ENCODE measurements at regions not wholly inside any gene's neighbourhood (a gene's known extent, or its start where the extent isn't known, plus 50 kb on each side); places are given as distances from the start of the nearest gene placed in this dataset.

DNA sequence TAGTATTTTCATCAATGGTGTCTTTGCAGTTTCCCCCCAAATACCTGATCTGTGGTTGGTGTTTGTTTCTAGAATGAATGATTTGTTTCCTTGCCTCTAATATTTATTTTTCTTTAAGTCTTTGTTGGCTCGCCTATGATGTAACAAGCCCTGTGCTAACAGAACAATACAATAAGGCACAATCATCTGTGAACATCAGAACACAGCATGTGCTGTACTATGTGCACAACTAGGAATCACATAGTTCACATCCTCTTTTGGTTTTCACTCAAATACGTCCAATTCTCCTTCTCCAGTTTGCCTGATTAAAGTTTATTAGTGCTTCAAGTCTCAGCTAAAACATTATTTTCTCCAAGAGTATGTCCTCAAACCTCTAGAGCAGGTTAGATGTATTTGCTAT lies 613.1 kb downstream of the EPHA7 start:
- no peak for DNase-seq

DNA sequence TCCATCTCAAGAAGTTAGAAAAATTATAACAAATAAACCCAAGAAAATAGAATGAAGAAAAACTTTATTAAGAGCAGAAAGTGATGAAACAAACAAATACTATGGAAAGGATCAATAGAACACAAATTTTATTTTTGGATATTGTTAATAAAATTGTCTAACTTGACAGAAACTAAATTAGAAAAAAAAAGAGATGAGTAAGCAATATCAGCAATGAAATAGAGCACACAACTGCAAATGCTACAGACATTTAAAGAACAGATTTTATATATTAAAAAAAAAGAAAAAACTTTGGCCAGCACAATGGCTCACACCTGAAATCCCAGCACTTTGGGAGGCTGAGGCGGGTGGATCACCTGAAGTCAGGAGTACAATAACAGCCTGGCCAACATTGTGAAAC lies 628.0 kb downstream of the EPHA7 start:
- DNase-seq, result no peak

DNA sequence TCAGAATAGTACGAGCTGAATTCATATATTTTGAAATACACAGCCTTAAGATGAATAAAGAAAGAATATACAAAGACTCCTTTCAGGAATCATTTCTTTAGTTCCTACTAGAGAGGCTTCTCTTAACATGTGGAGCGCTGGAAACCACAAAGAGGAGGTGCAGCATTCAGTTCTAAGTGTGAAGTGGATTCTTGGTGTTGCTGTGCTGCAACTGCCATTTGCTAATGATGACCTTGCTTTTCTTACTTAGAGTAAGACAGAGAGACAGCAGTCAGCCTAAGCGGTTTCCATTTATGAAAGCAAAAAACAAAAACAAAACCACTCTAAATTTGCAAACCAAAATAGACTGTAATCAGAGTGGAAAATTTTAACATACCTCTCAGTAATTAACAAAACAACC lies 629.0 kb downstream of the EPHA7 start:
- DNase-seq, result no peak

DNA sequence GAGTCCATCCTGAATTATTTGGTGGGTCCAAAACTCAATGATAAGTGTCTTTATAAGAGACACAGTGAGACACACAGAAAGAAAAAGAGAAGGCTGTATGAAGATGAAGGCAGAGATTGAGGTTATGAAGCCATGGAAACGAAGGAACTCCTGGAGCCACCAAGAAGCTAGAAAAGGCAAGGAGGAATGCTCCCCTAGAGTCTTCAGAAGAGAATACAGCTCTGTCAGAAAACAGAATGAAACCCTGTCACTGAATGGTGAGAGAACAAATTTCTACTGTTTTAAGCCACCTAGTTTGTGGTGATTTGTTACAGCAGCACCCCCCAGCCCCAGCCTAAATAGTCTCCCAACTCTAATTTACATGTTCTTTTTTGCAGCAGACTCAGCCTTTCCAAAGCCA lies 635.1 kb downstream of the EPHA7 start:
- DNase-seq, result no peak

DNA sequence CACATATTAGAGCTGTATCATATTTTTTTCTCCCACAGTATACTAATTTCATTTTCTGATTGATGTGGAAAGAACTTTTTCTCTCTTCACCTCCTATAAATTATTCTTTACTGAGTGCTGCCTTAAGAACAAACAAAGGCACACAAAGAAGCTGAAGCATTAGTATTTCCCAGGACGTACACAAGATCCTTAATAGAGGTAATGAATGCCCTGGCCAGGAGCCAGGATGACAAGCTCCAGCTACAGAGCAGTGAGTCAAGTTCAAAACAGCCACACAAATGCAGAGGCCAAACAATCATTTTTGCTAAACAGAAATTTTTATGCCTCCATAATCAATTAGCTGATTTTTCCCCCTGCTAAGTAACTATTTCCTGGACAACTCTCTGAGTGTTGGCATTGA lies 639.6 kb downstream of the EPHA7 start:
- DNase-seq, result no peak

DNA sequence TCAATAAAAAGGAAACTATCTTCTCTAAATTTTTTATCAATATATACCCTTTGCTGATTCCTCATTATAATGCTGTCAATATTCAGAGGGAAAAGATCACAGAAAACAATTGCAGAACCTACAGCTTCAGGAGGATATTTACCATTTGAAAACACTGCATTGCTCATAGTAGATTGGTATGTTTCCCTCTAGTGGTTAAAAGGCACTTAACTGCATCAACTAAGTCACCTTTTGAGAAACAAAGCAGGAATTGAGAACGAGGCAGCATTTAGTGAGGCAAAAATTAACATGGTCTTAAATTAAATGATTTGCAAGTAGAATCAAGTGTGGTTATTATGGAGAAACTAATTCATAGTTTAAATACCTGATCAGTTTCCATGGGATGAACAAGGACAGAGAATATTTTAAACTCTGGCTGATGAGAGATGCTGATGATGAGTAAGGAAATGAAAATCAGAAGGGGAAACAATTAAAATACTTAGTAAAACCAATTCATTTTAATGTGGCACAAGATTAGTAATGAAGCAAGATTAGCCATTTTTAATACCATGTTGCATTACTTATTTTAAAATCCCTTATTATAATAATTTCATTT lies 642.1 kb downstream of the EPHA7 start:
- DNase-seq, result no peak

DNA sequence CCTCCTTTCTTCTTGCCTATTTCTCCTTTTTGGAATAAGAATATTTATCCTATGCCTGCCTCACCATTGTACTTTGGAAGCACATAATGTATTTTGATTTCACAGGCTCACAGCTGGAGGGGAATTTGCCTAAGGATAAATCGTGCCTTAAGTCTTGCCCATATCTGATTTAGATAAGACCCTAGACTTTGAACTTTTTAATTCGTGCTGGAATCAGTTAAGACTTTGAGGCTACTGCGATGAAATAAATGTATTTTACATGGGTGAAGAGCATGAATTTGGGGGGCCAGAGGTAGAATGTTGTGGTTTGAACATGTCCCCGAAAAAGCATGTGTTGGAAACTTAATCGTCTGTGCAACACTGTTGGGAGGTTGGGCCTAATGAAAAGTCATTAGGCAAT lies 648.8 kb downstream of the EPHA7 start:
- DNase-seq, result no peak

DNA sequence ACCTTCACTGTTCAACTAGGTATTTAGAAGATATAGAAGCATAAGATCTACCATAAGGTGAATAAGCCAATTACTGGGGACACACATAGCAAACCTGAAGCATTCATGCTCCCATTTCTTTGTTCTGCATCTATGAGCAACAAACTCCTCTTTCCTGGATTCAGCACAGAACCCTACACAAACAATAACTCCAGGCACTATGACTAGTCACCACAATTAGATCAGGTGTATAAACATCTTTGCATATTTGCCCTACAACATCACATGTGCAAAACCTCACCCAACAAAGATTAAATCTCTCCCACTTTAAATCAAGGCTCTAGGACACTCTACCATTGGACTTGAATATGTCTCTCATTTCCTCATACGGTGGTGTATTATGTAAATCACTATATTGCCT lies 652.3 kb downstream of the EPHA7 start:
- DNase-seq, result no peak

DNA sequence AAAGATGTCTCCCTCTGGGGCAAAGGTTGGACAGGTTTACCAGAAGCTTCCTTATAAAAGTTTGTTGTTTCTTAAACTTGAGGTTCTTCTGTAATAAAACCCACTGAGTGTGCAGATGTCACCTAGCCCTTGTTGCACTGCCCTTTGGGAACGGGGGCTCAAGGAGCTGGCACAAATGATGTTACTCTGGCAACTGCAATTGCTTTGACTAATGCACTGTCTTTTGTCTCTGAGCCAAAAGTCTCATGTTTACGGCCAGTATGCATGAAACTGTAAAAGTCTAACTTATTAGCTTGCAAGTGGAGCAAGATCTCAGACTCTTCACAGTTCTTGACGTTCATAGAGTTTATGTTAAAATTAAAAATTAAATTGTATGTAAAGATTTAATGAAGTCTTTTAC lies 655.7 kb downstream of the EPHA7 start:
- DNase-seq, result no peak

DNA sequence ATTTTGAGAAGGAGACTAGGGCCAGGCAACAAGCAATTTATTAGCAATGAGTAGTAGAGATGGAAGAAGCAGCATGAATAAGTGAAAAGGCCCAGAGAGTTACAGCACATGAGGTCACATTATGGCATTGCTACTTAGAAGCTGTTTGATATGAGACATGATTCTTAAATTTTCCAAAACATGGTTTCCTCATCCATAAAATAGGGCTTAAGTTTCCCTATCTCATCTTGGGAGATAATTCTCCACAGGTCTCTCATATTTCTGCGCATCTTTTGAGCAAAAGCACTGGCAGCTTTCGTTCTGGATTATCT lies 656.1 kb downstream of the EPHA7 start:
- DNase-seq, result no peak

DNA sequence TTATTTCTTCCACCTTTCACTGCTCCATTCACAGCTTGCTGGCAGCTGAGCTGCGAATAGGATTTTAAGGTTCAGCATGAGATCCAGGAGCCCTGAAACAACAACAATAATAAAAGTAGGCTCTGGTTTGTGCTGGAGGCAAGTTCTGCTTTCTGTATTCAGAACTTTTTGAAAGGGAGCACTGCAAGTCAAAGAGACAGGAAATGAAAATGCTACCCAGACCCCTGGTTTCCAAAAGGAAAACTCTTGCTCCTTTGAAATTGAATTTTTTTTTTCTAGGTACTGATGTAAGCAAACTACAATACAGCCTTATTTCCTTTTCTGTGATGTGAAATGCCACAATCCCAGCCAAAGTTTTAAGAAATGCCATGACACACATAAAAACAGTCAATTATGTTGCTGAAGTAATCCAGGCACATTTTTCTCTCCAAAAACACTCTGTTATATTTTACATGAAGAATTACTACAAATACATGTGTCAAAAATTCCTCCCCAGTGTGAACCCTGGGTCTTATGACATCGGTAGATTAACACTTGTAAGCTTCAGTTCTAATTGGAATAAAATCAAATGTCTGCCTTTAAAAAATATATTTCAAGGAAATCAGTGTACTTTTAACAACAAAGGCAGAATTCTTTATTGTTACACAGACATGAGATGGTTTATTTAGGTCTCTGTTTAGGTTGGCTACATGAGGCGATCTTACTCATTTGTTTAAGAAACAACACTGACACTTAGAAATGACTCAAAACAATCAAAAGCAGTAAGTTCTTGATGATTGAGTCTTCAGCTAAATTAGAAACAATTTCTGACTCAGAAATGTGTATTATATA lies 656.7 kb downstream of the EPHA7 start:
- DNase-seq, result no peak

DNA sequence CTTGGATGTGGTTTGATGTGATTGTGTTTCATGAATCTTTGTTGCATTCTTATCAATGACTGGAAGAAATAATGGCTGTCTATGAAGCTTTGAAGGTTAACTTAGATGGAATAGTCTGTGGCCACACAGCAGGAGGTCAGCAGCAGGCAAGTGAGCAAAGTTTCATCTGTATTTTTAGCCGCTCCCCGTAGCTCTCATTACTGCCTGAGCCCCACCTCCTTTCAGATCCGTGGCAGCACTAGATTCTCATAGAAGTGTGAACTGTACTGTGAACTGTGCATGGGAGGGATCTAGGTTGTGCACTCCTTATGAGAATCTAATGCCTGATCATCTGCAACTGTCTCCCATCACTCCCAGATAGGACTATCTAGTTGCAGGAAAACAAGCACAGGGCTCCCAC lies 660.2 kb downstream of the EPHA7 start:
- no peak for DNase-seq

DNA sequence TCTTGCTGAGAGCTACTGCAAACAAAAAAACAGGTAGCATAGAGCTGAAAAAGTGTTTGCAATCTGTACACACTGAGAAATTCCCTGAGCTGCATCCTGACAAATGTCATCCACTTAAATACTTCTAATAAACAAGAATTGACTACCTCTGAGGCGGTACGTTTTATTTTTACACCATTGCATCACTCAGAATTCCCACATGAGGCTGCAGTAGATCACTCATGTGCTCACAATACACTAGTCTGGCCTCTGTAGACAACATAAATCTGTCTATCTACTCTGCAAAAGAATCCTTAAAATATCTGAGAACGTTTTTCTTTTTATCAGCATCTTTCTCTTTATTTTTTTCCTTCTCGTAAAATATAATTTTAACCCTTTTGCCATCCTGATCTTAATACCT lies 661.4 kb downstream of the EPHA7 start:
- DNase-seq, result no peak

DNA sequence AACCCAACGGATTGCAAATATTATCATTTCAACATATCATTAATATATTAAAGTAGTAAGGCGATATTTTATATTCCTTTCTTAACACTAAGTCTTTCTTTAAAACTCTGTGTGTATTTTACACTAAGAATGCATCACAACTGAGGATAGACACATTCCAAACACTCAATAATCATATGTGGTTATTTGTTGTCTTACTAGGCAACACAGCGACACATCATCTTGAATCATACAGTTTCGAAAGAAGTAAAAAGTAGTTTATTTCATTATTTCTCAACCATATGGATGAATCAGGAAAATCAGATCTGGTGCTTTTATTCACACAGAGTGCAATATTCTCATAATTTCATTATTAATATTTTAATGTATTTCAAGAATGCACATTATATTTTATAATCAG lies 662.4 kb downstream of the EPHA7 start:
- no peak for DNase-seq

DNA sequence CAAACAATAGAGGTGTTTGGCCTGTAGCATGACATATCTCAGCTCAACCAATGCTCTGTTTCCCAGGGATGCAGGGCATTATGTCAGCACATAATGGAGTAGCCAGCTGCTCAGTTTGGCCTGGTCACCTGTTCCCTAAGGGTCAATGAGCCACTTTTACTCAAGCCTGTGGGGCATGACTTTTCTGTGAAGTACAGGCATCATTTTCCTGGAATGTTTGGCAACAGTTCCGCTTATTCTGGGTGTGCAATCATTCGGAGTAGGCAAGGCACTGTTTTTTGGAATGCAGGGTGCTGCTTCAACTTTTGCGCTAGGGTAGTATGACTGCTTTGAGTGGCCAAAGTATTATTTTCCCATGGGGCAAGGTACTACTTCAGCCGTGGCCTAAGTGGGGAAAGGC lies 665.4 kb downstream of the EPHA7 start:
- no peak for DNase-seq

DNA sequence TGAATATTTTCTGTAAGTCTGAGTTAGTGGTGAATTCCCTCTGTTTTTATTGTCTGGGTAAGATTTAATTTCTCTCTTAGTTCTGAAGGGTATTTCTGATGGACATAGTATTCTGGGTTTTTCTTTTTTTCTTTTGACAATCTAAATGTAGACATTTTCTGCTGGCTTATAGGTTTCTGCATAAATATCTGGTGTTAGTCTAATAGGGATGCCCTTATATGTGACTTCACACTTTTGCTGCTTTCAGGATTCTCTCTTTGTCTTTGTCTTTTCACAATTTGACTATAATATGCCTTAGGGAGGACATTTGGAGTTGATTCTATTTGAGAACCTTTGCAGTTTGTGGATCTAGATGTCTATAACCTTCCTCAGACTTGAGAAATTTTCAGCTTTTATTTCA lies 667.2 kb downstream of the EPHA7 start:
- DNase-seq, result no peak

DNA sequence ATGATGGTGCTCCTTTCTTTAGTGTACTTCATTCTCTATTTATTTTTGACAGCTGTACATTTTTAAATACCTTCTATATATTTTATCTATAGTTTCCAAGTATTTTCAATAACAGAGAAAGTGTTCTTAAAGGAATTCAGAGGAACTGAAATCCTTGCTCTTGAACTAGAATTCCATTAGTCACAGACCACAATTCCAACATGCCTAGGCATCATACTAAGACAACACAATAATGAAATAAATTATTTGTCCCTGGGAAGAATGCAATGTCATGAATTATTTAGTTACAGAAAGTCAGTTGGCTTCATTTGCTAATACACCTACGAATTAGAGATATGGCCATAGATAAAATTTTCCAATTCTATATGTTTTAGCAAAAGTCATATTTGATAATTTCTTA lies 671.2 kb downstream of the EPHA7 start:
- DNase-seq, result no peak

DNA sequence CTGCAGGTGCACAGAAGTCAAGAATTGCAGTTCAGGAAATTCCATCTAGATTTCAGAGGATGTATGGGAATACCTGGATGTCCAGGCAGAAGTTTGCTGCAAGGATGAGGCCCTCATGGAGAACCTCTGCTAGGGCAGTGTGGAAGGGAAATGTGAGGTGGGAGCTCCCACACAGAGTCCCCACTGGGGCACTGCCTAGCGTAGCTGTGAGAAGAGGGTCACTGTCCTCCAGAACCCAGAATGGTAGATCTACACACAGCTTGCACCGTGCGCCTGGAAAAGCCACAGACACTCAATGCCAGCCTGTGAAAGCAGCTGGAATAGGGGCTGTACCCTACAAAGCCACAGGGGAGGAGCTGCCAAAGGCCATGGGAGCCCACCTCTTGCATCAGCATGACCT lies 681.4 kb downstream of the EPHA7 start:
- no peak for DNase-seq

DNA sequence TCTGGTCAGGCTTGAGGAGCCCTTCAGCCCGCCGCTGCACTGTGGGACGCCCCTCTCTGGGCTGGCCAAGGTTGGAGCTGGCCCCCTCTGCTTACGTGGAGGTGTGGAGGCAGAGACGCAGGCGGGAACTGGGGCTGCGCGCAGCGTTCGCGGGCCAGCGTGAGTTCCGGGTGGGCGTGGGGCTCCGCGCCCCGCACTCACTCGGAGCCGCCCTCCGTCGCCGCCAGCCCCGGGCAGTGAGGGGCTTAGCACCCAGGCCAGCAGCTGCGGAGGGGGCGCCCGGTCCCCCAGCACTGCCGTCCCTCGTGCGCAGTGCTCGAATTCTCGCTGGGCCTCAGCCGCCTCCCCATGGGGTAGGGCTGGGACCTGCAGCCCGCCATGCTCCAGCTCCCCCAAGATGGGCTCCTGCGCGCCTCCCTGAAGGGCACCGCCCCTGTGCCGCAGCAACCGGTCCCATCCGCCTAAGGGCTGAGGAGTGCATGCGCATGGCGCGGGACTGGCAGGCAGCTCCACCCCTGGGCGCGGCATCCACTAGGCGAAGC lies 695.9 kb downstream of the EPHA7 start:
- no peak for DNase-seq

DNA sequence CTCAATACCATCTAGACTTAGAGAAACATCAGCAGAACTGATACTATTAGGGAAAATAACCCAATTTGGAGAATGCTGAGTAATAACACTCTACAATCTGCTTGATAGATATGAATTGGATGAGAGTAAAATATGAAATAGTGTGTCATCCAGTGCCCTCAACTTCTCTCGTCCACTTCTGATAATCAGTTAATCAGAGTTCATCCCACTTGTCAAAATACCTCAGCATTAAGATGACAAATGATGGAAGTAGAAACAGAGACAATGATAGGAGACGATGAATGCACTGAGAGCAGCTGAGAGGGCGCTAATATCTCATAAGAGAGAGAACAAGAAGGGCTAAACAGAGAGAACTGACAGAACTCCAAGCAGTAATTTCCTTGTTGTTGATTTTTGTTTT lies 699.6 kb downstream of the EPHA7 start:
- DNase-seq, result no peak

DNA sequence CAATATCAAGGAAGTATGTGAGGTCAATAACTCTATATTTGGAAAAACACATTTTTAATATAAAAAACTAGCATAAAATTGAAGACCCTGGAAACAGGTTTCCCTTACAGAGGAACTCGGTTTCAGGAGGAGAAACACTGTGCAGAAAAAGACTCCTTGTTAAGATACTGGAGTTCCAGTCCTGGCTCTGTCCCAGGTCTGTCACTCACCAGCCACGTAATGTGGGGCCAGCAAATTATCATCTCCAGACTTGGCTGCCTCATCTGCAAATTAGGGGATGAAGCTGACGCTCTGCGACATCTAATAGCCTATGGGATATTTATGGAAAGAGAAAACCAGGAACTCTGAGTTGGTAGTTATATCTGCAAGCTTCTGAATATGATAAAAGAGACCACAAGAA lies 702.7 kb downstream of the EPHA7 start:
- DNase-seq, result no peak

DNA sequence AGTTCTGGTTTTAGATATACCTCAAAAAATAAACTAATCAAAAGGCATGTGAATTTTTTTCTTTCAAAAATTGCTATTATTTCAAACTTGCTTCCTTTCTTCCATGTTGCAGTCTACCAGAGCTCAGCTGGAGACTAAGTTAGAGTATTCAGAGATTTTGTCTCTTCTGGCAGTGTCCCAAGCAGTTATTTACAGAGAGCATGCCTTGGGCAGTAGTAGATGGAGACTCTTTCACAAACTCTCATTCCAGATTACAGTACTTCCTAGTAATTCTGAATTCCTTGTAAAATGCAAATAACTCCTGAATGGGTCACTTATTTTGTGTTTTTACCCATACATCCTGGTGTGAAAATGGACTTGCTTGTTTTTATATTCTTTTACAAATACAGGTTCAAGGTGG lies 703.4 kb downstream of the EPHA7 start:
- no peak for DNase-seq

DNA sequence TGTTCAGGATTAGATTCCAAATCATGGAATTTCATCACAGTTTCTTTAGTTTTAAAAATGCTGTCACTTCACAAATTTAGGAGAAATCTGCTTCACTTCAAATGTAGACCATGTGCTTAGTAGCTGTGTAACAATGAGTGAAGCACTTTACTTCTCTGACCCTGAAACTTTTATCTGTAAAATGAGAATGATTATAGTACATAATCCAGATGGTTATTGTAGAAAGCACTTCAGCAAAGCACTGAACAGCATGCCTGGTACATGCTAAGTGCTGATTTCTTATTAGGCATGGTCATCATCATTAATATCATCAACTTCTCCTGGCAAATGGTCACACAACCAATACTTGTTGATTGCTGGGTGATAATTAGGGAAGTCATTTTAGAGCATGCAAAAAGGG lies 705.0 kb downstream of the EPHA7 start:
- DNase-seq, result no peak

DNA sequence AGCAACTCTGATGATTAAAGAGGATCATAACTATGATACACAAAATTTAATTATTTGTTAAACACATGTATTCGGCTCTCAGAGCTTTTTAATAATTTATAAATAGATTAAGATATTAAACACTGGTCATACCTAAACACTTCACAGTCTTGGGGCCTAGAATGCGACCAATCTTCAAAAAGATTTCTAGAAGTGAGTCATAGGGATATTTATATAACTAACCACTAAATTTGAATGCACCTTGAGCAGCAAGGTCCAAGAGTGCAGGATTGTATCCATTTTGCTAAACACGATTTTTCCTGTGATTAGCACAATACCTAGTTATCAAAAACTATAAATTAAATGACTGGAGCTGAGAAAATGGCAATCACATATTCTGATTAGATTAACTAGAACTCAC lies 709.3 kb downstream of the EPHA7 start:
- no peak for DNase-seq

DNA sequence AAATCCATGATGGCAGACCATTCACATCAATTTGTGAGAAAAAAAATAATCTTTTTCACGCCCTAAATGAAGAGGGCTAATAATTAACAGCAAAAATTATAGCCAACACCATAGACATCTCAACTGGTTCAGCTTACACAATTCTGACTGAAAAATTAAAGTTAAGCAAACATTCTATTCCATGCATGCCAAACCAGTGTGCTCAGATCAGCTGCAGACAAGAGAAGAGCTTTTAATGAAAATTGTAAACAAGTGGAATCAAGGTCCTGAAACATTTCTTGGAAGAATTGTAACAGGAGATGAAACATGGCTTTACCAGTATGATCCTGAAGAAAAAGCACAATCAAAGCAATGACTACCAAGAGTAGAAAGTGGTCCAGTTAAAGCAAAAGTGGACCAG lies 710.4 kb downstream of the EPHA7 start:
- no peak for DNase-seq
